ENCODE measurements at regions not wholly inside any gene's neighbourhood (a gene's known extent, or its start where the extent isn't known, plus 50 kb on each side); places are given as distances from the start of the nearest gene placed in this dataset.

GRCh38 chr4:112896609-112897190, 152.8 kb upstream of the ANK2 start:
- DNase-seq = no peak

GRCh38 chr4:112897543-112897942, 151.9 kb upstream of the ANK2 start:
- DNase-seq = no peak

GRCh38 chr4:112898357-112899141, 150.9 kb upstream of the ANK2 start:
- no peak for DNase-seq

GRCh38 chr4:112900416-112900815, 149.0 kb upstream of the ANK2 start:
- no peak for DNase-seq

GRCh38 chr4:112901962-112902411, 147.5 kb upstream of the ANK2 start:
- no peak for DNase-seq

- DNase-seq = no peak
Observed at GRCh38 chr4:112905728-112906127, 143.7 kb upstream of the ANK2 start.

GRCh38 chr4:112908511-112908910, 140.9 kb upstream of the ANK2 start:
- DNase-seq = no peak

- peak; percentile 64 for DNase-seq
Observed at GRCh38 chr4:112910109-112910736, 139.2 kb upstream of the ANK2 start.

GRCh38 chr4:112916868-112917267, 132.6 kb upstream of the ANK2 start:
- no peak for DNase-seq

- no peak for DNase-seq
Observed at GRCh38 chr4:112923516-112923915, 125.9 kb upstream of the ANK2 start.

GRCh38 chr4:112926819-112927218, 122.6 kb upstream of the ANK2 start:
- DNase-seq = no peak

GRCh38 chr4:112927544-112927943, 121.9 kb upstream of the ANK2 start:
- no peak for DNase-seq

- DNase-seq = no peak
Observed at GRCh38 chr4:112931001-112931400, 118.5 kb upstream of the ANK2 start.

- DNase-seq = no peak
Observed at GRCh38 chr4:112933790-112934189, 115.7 kb upstream of the ANK2 start.

- DNase-seq = no peak
Observed at GRCh38 chr4:112938461-112939058, 110.9 kb upstream of the ANK2 start.

GRCh38 chr4:112939901-112940300, 109.6 kb upstream of the ANK2 start:
- DNase-seq = no peak

GRCh38 chr4:112940336-112940735, 109.1 kb upstream of the ANK2 start:
- no peak for DNase-seq

- DNase-seq = no peak
Observed at GRCh38 chr4:112942077-112942476, 107.4 kb upstream of the ANK2 start.

GRCh38 chr4:112942997-112943396, 106.5 kb upstream of the ANK2 start:
- no peak for DNase-seq

GRCh38 chr4:112944006-112944405, 105.4 kb upstream of the ANK2 start:
- DNase-seq = no peak

- no peak for DNase-seq
Observed at GRCh38 chr4:112946127-112946526, 103.3 kb upstream of the ANK2 start.

GRCh38 chr4:112947616-112948015, 101.8 kb upstream of the ANK2 start:
- DNase-seq = no peak
